ENCODE measurements at regions not wholly inside any gene's neighbourhood (a gene's known extent, or its start where the extent isn't known, plus 50 kb on each side); places are given as distances from the start of the nearest gene placed in this dataset.

GRCh38 chr2:75415111-75415626, 145.6 kb downstream of the EVA1A start:
- no peaks in the 10 kb centered on the region for H3K36me3 ChIP-seq
- intact Hi-C loops (cut with DNase I): no loop called here
- no peak for DNase-seq
- no peak overlapping the region for H3K27ac ChIP-seq
- H3K4me1 ChIP-seq: no peaks in the 10 kb centered on the region
- TF ChIP-seq CTCF (IDR thresholded peaks at IDR 0.05): no peak
- H3K9me3 ChIP-seq: peaks cover 0 to 9% of the 10 kb centered on the region in 2 donors
- no peak overlapping the region for H3K4me3 ChIP-seq
- ATAC-seq: no peak
- no peaks in the 10 kb centered on the region for H3K27me3 ChIP-seq

GRCh38 chr2:75411574-75411973, 149.2 kb downstream of the EVA1A start:
- no peak for TF ChIP-seq CTCF (IDR thresholded peaks at IDR 0.05)
- Histone ChIP-seq H3K36me3 (no peaks in the 10 kb centered on the region), H3K27me3 (no peaks in the 10 kb centered on the region), H3K9me3 (peaks cover 0 to 9% of the 10 kb centered on the region in 2 donors), H3K4me1 (no peaks in the 10 kb centered on the region), H3K27ac (no peak overlapping the region), H3K4me3 (no peak overlapping the region)
- no peak for DNase-seq
- intact Hi-C loops (cut with DNase I): no loop called here
- ATAC-seq: no peak

GRCh38 chr2:75410702-75411101, 150.0 kb downstream of the EVA1A start:
- intact Hi-C loops (cut with DNase I): no loop called here
- Histone ChIP-seq H3K9me3 (peaks cover 0 to 9% of the 10 kb centered on the region in 2 donors), H3K27me3 (peaks cover 0 to 7% of the 10 kb centered on the region in 2 donors), H3K27ac (no peak overlapping the region), H3K4me1 (no peaks in the 10 kb centered on the region), H3K4me3 (no peak overlapping the region), H3K36me3 (no peaks in the 10 kb centered on the region)
- no peak for TF ChIP-seq CTCF (IDR thresholded peaks at IDR 0.05)
- no peak for DNase-seq
- ATAC-seq: no peak

- DNase-seq: no peak
- Histone ChIP-seq H3K4me1 (no peaks in the 10 kb centered on the region), H3K9me3 (peaks cover 0 to 9% of the 10 kb centered on the region in 2 donors), H3K36me3 (no peaks in the 10 kb centered on the region), H3K27ac (no peak overlapping the region), H3K27me3 (peaks cover 0 to 21% of the 10 kb centered on the region in 2 donors), H3K4me3 (no peak overlapping the region)
- no peak for ATAC-seq
- intact Hi-C loops (cut with DNase I): loop anchor here in 1 of 2 donors (10.0 kb wide), 1 partner anchor 494 kb away; no protein-coding TSS in a partner anchor
- TF ChIP-seq CTCF (IDR thresholded peaks at IDR 0.05): no peak
Observed at GRCh38 chr2:75408771-75409170, 152.0 kb downstream of the EVA1A start.

- Histone ChIP-seq H3K27ac (no peak overlapping the region), H3K9me3 (peaks cover 0 to 9% of the 10 kb centered on the region in 2 donors), H3K27me3 (peaks cover 0 to 21% of the 10 kb centered on the region in 2 donors), H3K36me3 (no peaks in the 10 kb centered on the region), H3K4me3 (no peak overlapping the region), H3K4me1 (no peaks in the 10 kb centered on the region)
- intact Hi-C loops (cut with DNase I): loop anchor here in 1 of 2 donors (10.0 kb wide), 1 partner anchor 492 kb away; no protein-coding TSS in a partner anchor
- no peak for ATAC-seq
- no peak for TF ChIP-seq CTCF (IDR thresholded peaks at IDR 0.05)
- DNase-seq: no peak
Observed at GRCh38 chr2:75407038-75407530, 153.7 kb downstream of the EVA1A start.

Measured in left lung (tissue), 4 donors.